ENCODE measurements at regions not wholly inside any gene's neighbourhood (a gene's known extent, or its start where the extent isn't known, plus 50 kb on each side); places are given as distances from the start of the nearest gene placed in this dataset.
"Not testable (repeated sequence)": the region's sequence is repeated elsewhere in the genome, so short reads cannot be mapped to it uniquely, and the experiment has no call there.

- DNase-seq (ENCODE audit: low spot score) = not testable (repeated sequence)
Observed at GRCh38 chr4:121616449-121616848, 80.3 kb downstream of the ANXA5 start.

- DNase-seq (ENCODE audit: low spot score) = no peak
Observed at GRCh38 chr4:121614101-121614500, 82.7 kb downstream of the ANXA5 start.

- no peak for DNase-seq (ENCODE audit: low spot score)
Observed at GRCh38 chr4:121599049-121599448, 97.7 kb downstream of the ANXA5 start.

DNA sequence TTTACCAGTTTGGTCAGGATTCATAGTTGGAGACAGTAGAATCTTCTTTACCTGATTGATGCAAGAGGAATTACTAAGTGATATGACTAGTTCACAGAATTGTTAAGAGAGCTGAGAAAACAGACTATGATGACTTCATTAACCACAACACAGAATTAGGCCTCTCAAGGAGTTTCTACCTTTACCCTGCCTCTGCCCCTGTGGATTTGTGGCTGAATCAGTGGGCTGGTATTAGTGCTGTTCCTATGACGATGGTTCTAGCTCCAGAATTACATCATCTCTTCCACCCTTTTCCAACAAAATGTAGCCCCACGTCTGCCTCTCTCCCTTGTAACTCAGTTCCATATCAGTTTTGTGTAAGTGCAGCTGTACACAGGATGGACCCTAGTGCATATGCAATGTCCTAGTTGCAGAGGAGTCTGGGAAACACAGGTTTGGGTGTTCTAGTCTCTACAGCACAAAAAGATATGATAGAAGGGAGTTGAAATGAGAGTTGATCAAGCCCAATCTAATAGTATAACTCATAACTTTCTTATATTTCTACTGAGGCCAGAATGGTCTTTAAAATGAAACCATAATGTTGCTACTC, 99.3 kb downstream of the ANXA5 start:
- no peak for DNase-seq (ENCODE audit: low spot score)

- DNase-seq (ENCODE audit: low spot score) = no peak
Observed at GRCh38 chr4:121594796-121595526, 101.8 kb downstream of the ANXA5 start.

DNA sequence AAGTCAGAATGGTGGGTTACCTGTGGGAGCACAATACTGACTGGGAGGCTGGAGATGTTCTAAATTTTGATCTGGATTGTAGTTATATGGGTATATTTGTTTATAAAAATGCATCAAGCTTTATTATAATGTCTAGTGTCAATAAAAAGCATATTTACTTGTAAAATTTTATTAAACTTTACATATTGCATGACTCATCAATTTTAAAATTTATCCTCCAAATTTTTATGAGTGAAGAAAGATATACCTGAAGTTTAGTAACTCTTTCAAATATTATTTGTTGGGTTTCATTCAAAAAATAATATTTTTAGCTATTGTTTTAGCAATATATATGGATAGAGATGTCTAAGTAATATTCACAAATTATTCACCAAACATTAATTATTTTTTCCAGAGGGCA, 103.0 kb downstream of the ANXA5 start:
- DNase-seq (ENCODE audit: low spot score) = no peak

- not testable (repeated sequence) for DNase-seq (ENCODE audit: low spot score)
Observed at GRCh38 chr4:121592257-121592656, 104.5 kb downstream of the ANXA5 start.

- no peak for DNase-seq (ENCODE audit: low spot score)
Observed at GRCh38 chr4:121584836-121585235, 111.9 kb downstream of the ANXA5 start.

- DNase-seq (ENCODE audit: low spot score) = no peak
Observed at GRCh38 chr4:121583396-121583795, 113.4 kb downstream of the ANXA5 start.

DNA sequence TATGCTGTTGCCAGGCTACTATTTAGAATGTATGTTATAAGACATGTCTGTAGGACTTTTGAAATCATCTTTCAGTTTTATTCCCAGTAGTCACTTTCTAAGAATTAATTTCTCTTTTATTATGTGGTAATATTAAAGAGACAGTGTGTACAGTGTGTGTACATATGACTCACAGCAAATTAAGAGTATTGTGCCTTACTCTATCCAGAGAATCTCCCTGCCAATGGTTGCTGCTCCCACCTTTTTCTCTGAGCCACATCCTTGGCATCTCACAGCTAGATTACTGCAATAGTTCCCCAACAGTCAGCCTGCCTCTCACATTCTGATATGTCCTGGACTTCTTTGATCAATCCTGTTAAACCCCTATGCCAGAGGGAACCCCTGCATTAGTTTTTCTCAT, 114.5 kb downstream of the ANXA5 start:
- no peak for DNase-seq (ENCODE audit: low spot score)

DNA sequence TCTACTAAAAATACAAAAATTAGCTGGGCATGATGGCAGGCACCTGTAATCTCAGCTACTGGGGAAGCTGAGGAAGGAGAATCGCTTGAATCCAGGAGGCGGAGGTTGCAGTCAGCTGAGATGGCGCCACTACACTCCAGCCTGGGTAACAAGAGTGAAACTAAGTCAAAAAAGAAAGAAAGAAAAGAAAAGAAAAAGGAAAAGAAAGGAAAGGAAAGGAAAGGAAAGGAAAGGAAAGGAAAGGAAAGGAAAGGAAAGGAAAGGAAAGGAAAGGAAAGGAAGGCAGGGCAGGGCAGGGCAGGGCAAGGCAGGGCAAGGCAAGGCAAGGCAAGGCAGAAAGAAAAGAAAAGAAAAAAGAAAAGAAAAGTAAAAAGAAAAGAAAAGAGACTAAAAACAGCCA, 121.4 kb downstream of the ANXA5 start:
- not testable (repeated sequence) for DNase-seq (ENCODE audit: low spot score)

DNA sequence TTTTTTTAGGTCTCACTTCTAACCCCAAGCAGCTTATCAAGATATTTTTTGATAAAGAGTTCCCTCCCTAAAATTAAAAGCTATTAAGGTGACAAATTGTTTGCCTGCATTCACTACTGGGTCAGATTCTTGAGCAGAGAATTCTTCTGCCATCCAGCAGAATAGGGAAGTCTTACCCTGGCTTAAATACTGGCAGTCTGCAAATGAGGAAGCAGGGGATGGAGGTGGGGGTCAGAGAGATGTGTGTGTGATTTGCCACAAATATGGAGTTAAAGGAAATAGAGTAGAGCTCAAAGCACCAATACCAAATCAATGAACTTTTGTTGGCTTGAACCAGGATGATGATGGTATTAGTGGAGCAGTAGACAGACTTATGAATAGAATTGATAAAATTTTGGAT, 122.2 kb downstream of the ANXA5 start:
- DNase-seq (ENCODE audit: low spot score) = no peak

- DNase-seq (ENCODE audit: low spot score) = no peak
Observed at GRCh38 chr4:121567748-121568147, 129.0 kb downstream of the ANXA5 start.

- no peak for DNase-seq (ENCODE audit: low spot score)
Observed at GRCh38 chr4:121564840-121565375, 131.9 kb downstream of the ANXA5 start.

DNA sequence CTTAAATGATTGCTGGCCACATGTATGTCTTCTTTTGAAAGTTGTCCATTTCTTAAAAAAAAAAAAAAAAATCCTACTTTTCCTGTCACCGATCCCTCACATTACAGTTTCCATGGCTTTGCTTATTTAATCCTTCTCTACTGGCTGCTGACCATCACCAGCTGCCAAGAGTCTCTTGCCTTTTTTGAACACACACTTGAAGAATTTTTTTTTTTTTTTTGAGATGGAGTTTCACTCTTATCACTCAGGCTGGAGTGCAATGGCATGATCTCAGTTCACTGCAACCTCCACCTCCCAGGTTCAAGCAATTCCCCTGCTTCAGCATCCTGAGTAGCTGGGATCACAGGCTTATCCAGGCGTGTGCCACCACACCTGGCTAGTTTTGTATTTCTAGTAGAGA, 134.0 kb downstream of the ANXA5 start:
- no peak for DNase-seq (ENCODE audit: low spot score)

- DNase-seq (ENCODE audit: low spot score) = no peak
Observed at GRCh38 chr4:121555315-121556107, 141.3 kb downstream of the ANXA5 start.

DNA sequence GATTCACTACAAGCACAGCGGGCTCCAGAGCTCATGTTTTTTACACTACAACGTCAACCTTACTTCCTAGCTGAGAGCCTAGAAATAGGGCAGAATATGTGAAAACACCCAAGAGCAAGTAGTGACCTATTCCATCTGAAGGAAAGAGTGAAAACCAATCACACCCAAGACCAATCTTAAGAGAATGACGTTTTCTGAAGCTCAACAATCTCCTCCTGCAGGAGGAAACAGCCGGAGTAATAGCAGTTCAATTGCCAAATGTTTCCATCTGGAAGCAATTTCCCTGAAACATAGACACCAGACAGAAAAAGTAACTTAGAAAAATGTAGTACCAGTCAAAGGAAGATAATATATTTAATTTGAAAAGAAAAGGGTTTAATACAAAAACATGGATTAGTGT, 142.4 kb downstream of the ANXA5 start:
- no peak for DNase-seq (ENCODE audit: low spot score)

GRCh38 chr4:121551881-121552280, 144.9 kb downstream of the ANXA5 start:
- DNase-seq (ENCODE audit: low spot score) = no peak

- no peak for DNase-seq (ENCODE audit: low spot score)
Observed at GRCh38 chr4:121551271-121551670, 145.5 kb downstream of the ANXA5 start.

DNA sequence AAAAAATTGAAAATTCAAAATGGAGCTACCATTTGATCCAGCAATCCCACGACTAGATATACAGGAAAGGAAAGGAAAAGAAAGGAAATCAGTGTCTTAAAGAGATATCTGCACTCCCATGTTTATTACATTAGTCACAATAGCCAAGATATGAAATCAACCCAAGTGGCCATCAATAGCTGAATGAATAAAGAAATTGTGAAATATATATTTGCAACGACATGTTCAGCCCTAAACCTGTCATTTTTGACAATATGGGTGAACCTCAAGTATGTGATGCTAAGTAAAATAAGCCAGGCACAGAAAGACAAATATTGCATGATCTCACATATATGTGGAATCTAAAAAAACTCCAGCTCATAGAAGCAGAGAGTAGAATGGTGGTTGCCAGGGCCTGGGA, 155.1 kb downstream of the ANXA5 start:
- DNase-seq (ENCODE audit: low spot score) = no peak

- DNase-seq (ENCODE audit: low spot score) = no peak
Observed at GRCh38 chr4:121535351-121535750, 154.5 kb upstream of the QRFPR start.

- no peak for DNase-seq (ENCODE audit: low spot score)
Observed at GRCh38 chr4:121534187-121534586, 153.4 kb upstream of the QRFPR start.

GRCh38 chr4:121526509-121526908, 145.7 kb upstream of the QRFPR start:
- DNase-seq (ENCODE audit: low spot score) = no peak
